ENCODE measurements at regions not wholly inside any gene's neighbourhood (a gene's known extent, or its start where the extent isn't known, plus 50 kb on each side); places are given as distances from the start of the nearest gene placed in this dataset.

- DNase-seq (ENCODE audit: low read depth): no peak
- no peak for TF ChIP-seq CTCF (IDR thresholded peaks at IDR 0.05; ENCODE audit: low read depth, low read length, missing control alignments)
- H3K4me3 ChIP-seq (ENCODE audit: low read depth, low read length): no peak overlapping the region
Observed at GRCh38 chr5:158084292-158084691, 225.3 kb upstream of the CLINT1 start.

- TF ChIP-seq CTCF (IDR thresholded peaks at IDR 0.05; ENCODE audit: low read depth, low read length, missing control alignments): no peak
- DNase-seq (ENCODE audit: low read depth): no peak
- no peak overlapping the region for H3K4me3 ChIP-seq (ENCODE audit: low read depth, low read length)
Observed at GRCh38 chr5:158082696-158083287, 223.8 kb upstream of the CLINT1 start.

GRCh38 chr5:158080112-158080511 is 221.2 kb upstream of the CLINT1 start:
- no peak for TF ChIP-seq CTCF (IDR thresholded peaks at IDR 0.05; ENCODE audit: low read depth, low read length, missing control alignments)
- no peak for DNase-seq (ENCODE audit: low read depth)

GRCh38 chr5:158079097-158079496 is 220.2 kb upstream of the CLINT1 start:
- no peak overlapping the region for H3K4me3 ChIP-seq (ENCODE audit: low read depth, low read length)
- no peak for TF ChIP-seq CTCF (IDR thresholded peaks at IDR 0.05; ENCODE audit: low read depth, low read length, missing control alignments)
- no peak for DNase-seq (ENCODE audit: low read depth)

More at GRCh38 chr5:158080112-158080511, 221.2 kb upstream of the CLINT1 start:
- H3K4me3 ChIP-seq (ENCODE audit: low read depth, low read length): no peak overlapping the region

GRCh38 chr5:158074992-158075769 is 216.2 kb upstream of the CLINT1 start:
- no peak overlapping the region for H3K4me3 ChIP-seq (ENCODE audit: low read depth, low read length)
- peak; percentile 12 for DNase-seq (ENCODE audit: low read depth)
- TF ChIP-seq CTCF (IDR thresholded peaks at IDR 0.05; ENCODE audit: low read depth, low read length, missing control alignments): peak; percentile 89

- TF ChIP-seq CTCF (IDR thresholded peaks at IDR 0.05; ENCODE audit: low read depth, low read length, missing control alignments): no peak
- DNase-seq (ENCODE audit: low read depth): no peak
- no peak overlapping the region for H3K4me3 ChIP-seq (ENCODE audit: low read depth, low read length)
Observed at GRCh38 chr5:158074597-158074991, 215.6 kb upstream of the CLINT1 start.

Data from GM12864 (cell line).